NCI-H446 (cell line): ENCODE measurements at regions not wholly inside any gene's neighbourhood (a gene's known extent, or its start where the extent isn't known, plus 50 kb on each side); places are given as distances from the start of the nearest gene placed in this dataset.
A peak's percentile ranks its signal among the peaks of the same experiment; 100 is the strongest.

Experiments
- DNase-seq, 2 experiments: peaks; one replicate each; lab custom pipeline; 2025; lab: John Stamatoyannopoulos, UW

- no peak for DNase-seq
These were observed 476.4 kb upstream of the FSTL5 start for GRCh38 chr4:162640152-162640551.

DNA sequence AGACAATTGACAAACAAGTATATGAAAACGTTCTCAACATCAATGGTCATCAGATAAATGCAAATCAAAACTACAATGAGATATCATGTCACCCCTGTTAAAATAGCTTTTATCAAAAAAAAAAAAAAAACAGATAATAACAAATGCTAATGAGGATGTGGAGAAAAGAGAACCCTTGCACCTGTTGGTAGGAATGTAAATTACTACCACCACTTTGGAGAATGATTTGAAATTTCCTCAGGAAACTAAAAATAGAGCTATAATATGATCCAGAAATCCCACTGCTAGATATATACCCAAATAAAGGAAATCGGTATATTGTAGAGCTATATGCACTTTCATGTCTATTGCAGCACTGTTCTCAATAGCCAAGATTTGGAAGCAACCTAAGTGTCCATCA is 470.6 kb upstream of the FSTL5 start:
- DNase-seq = no peak

DNA sequence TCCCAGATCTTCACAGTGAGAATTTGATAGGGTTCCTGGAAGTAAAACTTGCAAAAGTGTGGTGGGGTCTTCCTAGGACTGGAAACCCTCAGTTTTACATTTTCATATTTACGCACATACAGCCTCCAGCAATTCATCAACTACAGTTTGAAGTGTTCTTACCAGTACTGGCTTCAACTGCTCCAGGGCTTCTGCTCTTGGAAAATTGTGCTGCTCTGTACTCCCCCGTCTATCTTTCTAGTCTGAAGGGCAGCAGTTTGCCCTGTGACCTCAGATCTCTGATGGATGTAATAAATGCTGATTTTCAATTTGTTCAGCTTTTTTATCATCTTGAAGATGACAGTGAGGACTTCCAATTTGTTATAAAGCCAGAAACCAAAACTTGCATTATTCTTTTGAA is 458.9 kb upstream of the FSTL5 start:
- DNase-seq = no peak

GRCh38 chr4:162610116-162610515 is 446.3 kb upstream of the FSTL5 start:
- DNase-seq = no peak

DNA sequence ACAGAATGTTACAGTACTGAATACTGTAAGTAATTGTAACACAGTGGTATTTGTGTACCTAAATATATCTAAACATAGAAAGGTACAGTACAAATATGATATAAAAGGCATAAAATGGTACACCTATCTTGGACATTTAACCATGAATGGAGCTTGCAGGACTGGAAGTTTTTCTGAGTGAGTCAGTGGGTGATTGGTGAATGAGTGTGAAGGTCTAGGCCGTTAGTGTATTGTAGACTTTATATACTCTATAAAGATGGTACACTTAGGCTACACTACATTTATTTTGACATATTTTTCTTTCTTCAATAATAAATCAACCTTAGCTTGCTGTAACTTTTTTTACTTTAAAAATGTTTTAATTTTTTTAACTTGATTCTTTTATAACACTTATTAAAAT is 422.5 kb upstream of the FSTL5 start:
- no peak for DNase-seq

DNA sequence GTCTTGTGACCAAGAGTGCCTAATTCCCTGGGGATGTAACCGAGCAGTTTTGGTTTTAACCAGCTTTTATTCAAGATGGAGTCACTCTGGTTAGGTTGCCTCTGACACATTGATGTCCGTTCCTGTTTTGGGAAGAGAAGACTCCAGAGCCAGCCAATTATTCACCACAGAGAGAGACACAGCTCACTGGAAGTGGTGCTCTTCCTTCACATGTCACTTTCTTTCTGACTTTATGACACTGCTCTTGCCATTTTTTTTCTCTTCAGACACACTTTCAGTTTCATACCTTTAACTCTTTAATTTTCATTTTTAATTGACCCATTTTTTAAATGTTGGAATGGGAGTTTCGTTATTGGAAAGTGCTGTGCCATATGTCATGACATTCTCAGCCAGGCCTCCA is 418.4 kb upstream of the FSTL5 start:
- DNase-seq = no peak

DNA sequence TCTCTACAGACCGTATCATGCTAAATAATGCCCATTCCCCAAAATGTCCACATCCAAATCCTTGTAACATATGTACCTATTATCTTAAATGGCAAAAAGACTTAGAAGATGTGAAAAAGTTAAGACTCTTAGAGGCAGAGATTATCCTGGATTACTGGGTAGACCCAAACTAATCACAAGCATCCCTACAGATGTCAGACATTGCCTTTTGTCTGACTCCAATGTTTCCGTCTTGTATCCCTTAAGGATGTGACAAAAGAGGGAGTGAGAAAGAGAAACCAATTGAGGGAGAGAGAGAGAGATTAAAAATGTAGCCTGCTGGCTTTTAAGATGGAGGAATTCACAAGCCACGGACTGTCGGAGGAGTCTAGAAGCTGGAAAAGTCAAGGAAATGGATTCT is 401.9 kb upstream of the FSTL5 start:
- no peak for DNase-seq

- no peak for DNase-seq
These were observed 396.3 kb upstream of the FSTL5 start for GRCh38 chr4:162560073-162560472.

DNA sequence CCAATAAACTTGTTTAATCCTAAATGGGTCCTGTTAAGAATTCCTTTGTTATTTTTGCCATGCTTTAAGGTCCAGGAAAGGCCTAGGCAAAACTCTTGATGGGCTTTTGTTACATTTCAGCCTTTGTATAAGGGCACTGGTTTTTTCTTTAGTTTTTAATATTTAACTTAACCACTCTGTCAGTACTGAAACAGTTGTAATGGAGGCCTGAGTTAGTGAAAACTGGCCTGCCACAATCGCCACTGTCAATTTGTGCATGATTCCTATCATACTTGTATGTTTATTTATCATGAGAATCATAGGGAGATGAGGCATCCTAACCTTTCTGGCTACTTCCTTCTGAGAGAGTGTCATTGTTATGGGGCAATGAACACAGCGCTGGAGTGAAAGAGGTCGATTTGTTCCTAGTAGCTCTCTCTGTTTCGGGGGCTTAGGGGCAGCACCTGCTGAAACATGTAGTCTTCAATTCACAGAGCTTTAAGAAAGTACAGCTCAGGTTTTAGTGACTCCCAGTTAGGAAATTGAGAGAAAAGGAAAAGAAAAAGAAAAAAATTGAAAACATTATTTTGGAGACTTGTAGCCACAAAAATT is 393.8 kb upstream of the FSTL5 start:
- DNase-seq = no peak

- DNase-seq = no peak
These were observed 371.3 kb upstream of the FSTL5 start for GRCh38 chr4:162535121-162535520.

DNA sequence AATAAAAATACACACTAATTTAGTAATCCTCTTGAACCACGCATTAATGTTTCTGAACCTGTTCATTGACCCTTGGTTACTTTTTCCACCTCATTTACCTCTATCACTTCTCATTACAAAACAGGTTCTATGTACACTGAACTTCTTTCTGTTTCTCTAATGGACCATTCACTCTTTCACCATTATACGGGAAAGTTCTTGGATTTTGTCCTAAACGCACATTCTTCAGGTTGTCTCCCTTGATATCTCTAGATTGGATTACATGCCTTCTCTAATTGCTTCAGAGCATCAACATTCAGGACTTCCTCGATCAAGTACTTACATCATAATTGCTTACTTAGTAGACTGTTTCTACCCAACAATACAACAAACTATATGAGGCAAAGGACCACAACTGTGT is 359.4 kb upstream of the FSTL5 start:
- DNase-seq = no peak

DNA sequence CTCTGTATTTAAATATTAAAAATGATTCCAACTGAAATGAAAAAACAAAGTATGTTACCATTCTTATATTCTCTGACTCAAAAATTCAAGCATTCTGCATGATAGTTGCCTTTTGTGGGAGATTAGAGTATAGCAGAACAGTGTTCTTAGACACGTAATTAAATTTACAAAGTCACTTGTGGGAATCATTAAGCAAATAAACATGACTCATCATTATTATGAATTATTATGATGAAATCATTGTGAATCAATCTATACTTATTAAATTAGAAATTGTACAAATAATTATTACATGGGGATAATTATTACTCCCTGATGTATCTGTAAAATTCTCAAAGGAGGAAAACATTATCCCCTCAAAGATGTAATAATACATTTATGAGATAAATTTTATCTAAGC is 358.9 kb upstream of the FSTL5 start:
- DNase-seq = no peak

- no peak for DNase-seq
These were observed 347.1 kb upstream of the FSTL5 start for GRCh38 chr4:162510937-162511336.

DNA sequence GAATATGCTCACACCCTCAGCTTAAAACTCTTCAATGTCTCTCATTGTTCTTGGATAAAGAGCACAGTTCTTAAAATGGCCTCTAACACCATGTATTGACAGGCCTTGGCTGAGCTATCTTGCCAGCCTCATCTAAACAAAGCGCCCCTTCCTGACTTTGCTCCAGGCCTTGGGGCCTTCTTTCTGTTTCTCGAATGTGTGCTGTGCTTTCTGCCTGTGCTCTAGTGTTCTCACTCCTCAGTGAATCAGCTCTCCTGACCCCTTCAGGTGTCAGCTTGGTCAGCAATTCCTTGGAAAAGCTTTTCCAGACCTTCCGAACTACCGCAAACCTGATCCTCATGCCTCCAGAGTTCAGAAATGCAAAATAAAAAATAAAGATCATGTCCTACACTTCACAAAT is 346.3 kb upstream of the FSTL5 start:
- DNase-seq = no peak

DNA sequence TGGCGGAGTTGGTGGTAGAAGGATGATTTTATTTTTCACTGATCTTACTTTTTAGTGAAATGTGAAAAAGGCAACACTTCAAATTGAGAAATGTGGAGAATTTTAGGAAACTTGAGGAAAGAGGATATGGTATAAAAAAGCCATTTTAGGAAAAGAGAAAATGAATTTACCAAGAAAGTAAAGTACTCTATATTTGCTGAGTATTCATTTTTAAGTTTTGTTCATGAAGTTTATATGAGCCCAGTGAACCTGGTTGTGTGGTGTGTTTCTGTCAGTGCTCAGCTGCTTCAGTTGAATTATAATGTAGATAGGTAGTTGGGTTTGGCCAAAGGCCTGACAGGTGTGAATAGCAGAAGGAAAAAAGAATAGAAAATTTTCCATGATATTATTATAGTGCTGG is 345.5 kb upstream of the FSTL5 start:
- no peak for DNase-seq

GRCh38 chr4:162506253-162506652 is 342.5 kb upstream of the FSTL5 start:
- no peak for DNase-seq

GRCh38 chr4:162503868-162504267 is 340.1 kb upstream of the FSTL5 start:
- DNase-seq = no peak

DNA sequence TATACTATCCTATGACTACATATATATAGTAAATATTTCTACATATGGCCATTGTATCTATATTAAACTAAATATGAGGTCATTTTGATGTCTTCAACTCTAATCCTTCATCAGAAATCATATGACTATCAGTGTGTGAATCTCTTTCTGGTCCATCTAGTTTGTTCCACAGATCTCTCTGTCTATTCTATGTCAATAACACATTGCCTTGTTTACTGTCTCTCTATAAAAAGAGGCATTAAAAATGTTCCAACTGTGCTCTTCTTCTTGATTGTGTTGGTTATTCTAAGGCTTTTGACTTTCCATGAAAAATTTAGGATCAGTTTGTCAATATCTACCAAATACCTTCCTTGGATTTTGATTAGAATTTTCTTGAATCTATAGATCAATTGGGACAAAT is 338.3 kb upstream of the FSTL5 start:
- no peak for DNase-seq

GRCh38 chr4:162499478-162499877 is 335.7 kb upstream of the FSTL5 start:
- DNase-seq = peak in 1 of 2 experiments; percentile 4

- no peak for DNase-seq
These were observed 334.4 kb upstream of the FSTL5 start for GRCh38 chr4:162498168-162498567.

DNA sequence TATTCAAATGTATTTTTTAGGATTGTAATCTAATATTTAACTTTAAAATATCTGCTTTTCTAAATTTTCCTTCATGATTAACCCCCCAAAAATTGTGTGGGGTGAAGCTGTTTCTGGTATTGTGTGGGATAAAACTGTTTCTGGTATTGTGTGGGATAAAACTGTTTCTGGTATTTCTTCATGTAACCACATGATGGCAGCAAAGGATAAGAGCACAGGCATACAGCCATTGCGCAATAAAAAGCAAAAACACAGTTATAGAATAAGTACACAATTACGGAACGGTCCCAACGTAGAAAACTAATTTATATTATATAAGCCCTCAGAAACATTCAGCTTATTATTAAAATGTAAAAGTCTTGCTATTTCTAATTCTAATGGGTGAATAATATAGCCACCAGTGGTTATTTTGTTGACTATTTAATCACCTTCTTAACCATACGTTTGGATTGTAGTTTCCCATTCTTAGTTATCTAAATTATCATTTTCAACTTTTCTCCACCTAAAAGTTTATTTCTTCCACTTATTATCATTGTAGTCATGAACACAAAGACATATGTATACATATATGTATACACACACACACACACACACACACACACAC is 333.9 kb upstream of the FSTL5 start:
- DNase-seq = peak in 1 of 2 experiments; percentile 16

DNA sequence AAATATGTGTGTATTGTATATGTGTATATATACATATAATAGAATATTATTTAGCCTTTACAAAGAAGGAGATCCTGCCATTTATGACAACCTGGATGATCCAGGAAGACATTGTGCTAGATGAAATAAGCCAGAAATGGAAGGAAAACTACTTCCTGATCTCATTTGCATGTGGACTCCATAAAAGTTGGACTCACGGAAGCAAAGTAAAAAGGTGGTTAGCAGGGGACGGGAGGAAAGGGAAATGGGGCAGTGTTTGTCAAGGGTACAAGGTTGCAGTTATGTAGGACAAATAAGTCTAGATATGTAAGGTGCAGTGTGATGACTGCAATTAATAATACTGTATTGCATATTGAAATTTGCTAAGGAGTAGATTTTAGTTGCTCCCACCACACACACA is 331.1 kb upstream of the FSTL5 start:
- DNase-seq = no peak

DNA sequence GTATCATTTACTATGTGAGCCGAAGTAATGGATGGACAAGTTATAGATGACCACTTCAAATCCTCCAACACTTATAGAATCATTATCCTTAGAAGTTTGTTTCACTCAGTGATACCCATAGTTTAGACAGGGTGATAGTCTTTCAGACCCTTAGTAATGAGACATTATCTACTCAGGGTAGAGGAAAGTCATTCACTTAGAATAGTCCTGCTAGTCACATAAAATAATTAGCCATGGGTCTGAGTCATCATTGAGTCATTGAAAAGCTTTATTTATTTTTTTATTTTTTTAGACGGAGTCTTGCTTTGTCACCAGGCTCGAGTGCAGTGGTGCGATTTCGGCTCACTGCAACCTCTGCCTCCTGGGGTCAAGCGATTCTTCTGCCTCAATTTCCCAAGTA is 321.7 kb upstream of the FSTL5 start:
- DNase-seq = no peak

- DNase-seq = no peak
These were observed 311.4 kb upstream of the FSTL5 start for GRCh38 chr4:162475246-162475645.
